GM10266 (cell line): ENCODE measurements at regions not wholly inside any gene's neighbourhood (a gene's known extent, or its start where the extent isn't known, plus 50 kb on each side); places are given as distances from the start of the nearest gene placed in this dataset.
A peak's percentile ranks its signal among the peaks of the same experiment; 100 is the strongest.

ENCODE experiments used
- DNase-seq: peaks from one replicate; pipeline ENCODE4 v3.0.0; 2012; ENCODE audit errors: extremely low spot score
- CTCF ChIP-seq: IDR thresholded peaks from 2 replicates; pipeline ENCODE4 v1.5.1; 2012; ENCODE audit warnings: mild to moderate bottlenecking, low read depth; ENCODE audit not compliant: control insufficient read depth, insufficient read depth; ENCODE audit errors: missing control alignments

- DNase-seq = no peak
- no peak for TF ChIP-seq CTCF
Observed at GRCh38 chr2:215556979-215557378, 121.1 kb upstream of the FN1 start.

- DNase-seq = no peak
- no peak for TF ChIP-seq CTCF
Observed at GRCh38 chr2:215554689-215555498, 119.0 kb upstream of the FN1 start.

- DNase-seq = no peak
- peak; percentile 29 for TF ChIP-seq CTCF
Observed at GRCh38 chr2:215553946-215554345, 118.1 kb upstream of the FN1 start.

GRCh38 chr2:215552144-215552580 lies 116.3 kb upstream of the FN1 start:
- no peak for TF ChIP-seq CTCF

GRCh38 chr2:215550331-215550730 lies 114.5 kb upstream of the FN1 start:
- no peak for DNase-seq
- TF ChIP-seq CTCF = no peak

More at GRCh38 chr2:215552144-215552580, 116.3 kb upstream of the FN1 start:
- no peak for DNase-seq

- no peak for DNase-seq
- TF ChIP-seq CTCF = no peak
Observed at GRCh38 chr2:215548714-215549113, 112.8 kb upstream of the FN1 start.

GRCh38 chr2:215542690-215543089 lies 106.8 kb upstream of the FN1 start:
- DNase-seq = no peak
- no peak for TF ChIP-seq CTCF
